K562 (cell line): ENCODE measurements at regions not wholly inside any gene's neighbourhood (a gene's known extent, or its start where the extent isn't known, plus 50 kb on each side); places are given as distances from the start of the nearest gene placed in this dataset.

Experiments used
- ATAC-seq: fragments of 200-7000 bp; cut with Tn5 transposase; 3 replicates; pipeline ENCODE4 v1.9.1; 2020; ENCODE audit warnings: moderate library complexity
- BruUV-seq: library from RNA; stranded (reverse); fragments of 400-500 nt; replicated peaks from 2 replicates; lab custom pipeline; 2021; lab: Mats Ljungman, UMichigan
- CTCF ChIA-PET: fragments of 300-600 bp; formaldehyde crosslinking; extraction: SDS; loops from one replicate; lab custom pipeline; 2021; ENCODE audit warnings: low intra/inter-chr PET ratio; lab: Yijun Ruan, JAX
- POLR2A ChIA-PET: fragments of 300-600, 350-650 bp; sonication (Branson Sonifier 250); formaldehyde crosslinking; extraction: SDS; loops from one replicate; lab custom pipeline; 2021; ENCODE audit warnings: antibody characterized with exemption, inconsistent platforms; lab: Yijun Ruan, JAX
- DNase-seq, 4 experiments: peaks; one replicate each; pipeline versions ENCODE4 v3.0.0 to v3.0.0-alpha.2; 2011 to 2018; ENCODE audit warnings: low spot score in 3 of 4, mixed read lengths in 3 of 4; ENCODE audit errors: extremely low read depth in 1 of 4
- FAIRE-seq: peaks from 2 replicates; lab custom pipeline; 2011; peaks lifted over from hg19 to GRCh38; lab: Jason Lieb, UNC
- H2AFZ ChIP-seq: 2 replicates; pipeline ENCODE4 v1.6.0; 2011; ENCODE audit warnings: low read depth, low read length, control low read depth, inconsistent platforms
- H3K27ac ChIP-seq: fragments of 200-600 bp; 3 replicates; pipeline ENCODE4 v1.8.0; 2011; ENCODE audit warnings: low read depth, mild to moderate bottlenecking, control low read depth, inconsistent platforms, low read length, moderate library complexity, mixed read lengths; ENCODE audit errors: extremely low read depth
- H3K27me3 ChIP-seq, 2 experiments: fragments of 300-600 bp in 1 of 2; 2 replicates in 1 of 2; 3 replicates in 1 of 2; pipeline versions ENCODE4 v1.6.0 to v1.8.0; 2011; ENCODE audit warnings: inconsistent platforms in 2 of 2, low read length in 2 of 2, mild to moderate bottlenecking in 1 of 2, mixed read lengths in 1 of 2, moderate library complexity in 1 of 2; ENCODE audit not compliant: control insufficient read depth in 2 of 2, insufficient read depth in 2 of 2
- H3K36me3 ChIP-seq: fragments of 300-600 bp; 3 replicates; pipeline ENCODE4 v1.8.0; 2011; ENCODE audit warnings: mild to moderate bottlenecking, low read length, inconsistent platforms; ENCODE audit not compliant: control insufficient read depth, insufficient read depth
- H3K4me1 ChIP-seq, 2 experiments: fragments of 200-600 bp in 1 of 2; replicated peaks in 1 of 2; 2 replicates in 1 of 2; 3 replicates in 1 of 2; pipeline versions ENCODE4 v1.5.1 to v1.8.0; 2011; ENCODE audit warnings: inconsistent platforms in 2 of 2, low read length in 2 of 2, mild to moderate bottlenecking in 1 of 2, mixed read lengths in 1 of 2, moderate library complexity in 1 of 2; ENCODE audit not compliant: control insufficient read depth in 2 of 2, insufficient read depth in 2 of 2
- H3K4me2 ChIP-seq: 2 replicates; pipeline ENCODE4 v1.6.1; 2011; ENCODE audit warnings: low read length, control low read depth, inconsistent platforms, mixed read lengths; ENCODE audit not compliant: insufficient read depth
- H3K4me3 ChIP-seq: fragments of 200-600 bp; sonication (generic), shearing (Covaris generic); 2 replicates; pipeline ENCODE4 v1.5.1; 2016; ENCODE audit warnings: control low read depth, inconsistent platforms
- H3K79me2 ChIP-seq: fragments of 200-600 bp; 3 replicates; pipeline ENCODE4 v1.8.0; 2011; ENCODE audit warnings: low read length, inconsistent platforms; ENCODE audit not compliant: control insufficient read depth, insufficient read depth
- H3K9ac ChIP-seq, 2 experiments: 2 replicates each; pipeline versions ENCODE4 v1.6.0 to v1.6.1; 2011; ENCODE audit warnings: low read depth in 2 of 2, low read length in 2 of 2, control low read depth in 1 of 2, inconsistent platforms in 1 of 2, mild to moderate bottlenecking in 1 of 2, mixed read lengths in 1 of 2; ENCODE audit not compliant: insufficient read depth in 1 of 2
- H3K9me1 ChIP-seq: one replicate; pipeline ENCODE4 v1.6.0; 2011; ENCODE audit warnings: inconsistent platforms, mild to moderate bottlenecking, low read length, moderate library complexity; ENCODE audit not compliant: control insufficient read depth, insufficient read depth
- H3K9me3 ChIP-seq: replicated peaks from 2 replicates; pipeline ENCODE4 v1.5.1; 2011; ENCODE audit warnings: low read depth, low read length, inconsistent platforms; ENCODE audit not compliant: control insufficient read depth, insufficient read depth
- H4K20me1 ChIP-seq: replicated peaks from 2 replicates; pipeline ENCODE4 v1.6.1; 2011; ENCODE audit warnings: low read length, inconsistent platforms, mixed read lengths; ENCODE audit not compliant: control insufficient read depth, insufficient read depth
- CBFA2T2 ChIP-seq: fragments of 450-650 bp; conservative IDR thresholded peaks from 2 replicates; pipeline ENCODE4 v1.6.1; 2017; ENCODE audit warnings: mild to moderate bottlenecking
- CBFA2T3 ChIP-seq: fragments of 450-650 bp; IDR thresholded peaks from 2 replicates; pipeline ENCODE4 v1.6.1; 2017
- CC2D1A ChIP-seq: fragments of 450-650 bp; IDR thresholded peaks from 2 replicates; pipeline ENCODE4 v1.6.1; 2017; ENCODE audit warnings: mild to moderate bottlenecking
- ESRRB ChIP-seq: fragments of 250-450 bp; sonication (Bioruptor Pico); IDR thresholded peaks from 2 replicates; pipeline ENCODE4 v1.5.0; 2020; ENCODE audit warnings: mild to moderate bottlenecking, moderate library complexity, borderline replicate concordance
- FOXP4 ChIP-seq: sonication (generic); formaldehyde crosslinking; IDR thresholded peaks from 2 replicates; pipeline ENCODE4 v1.8.0; 2022; ENCODE audit warnings: mild to moderate bottlenecking, missing genetic modification reagents, borderline replicate concordance
- HDAC2 ChIP-seq: fragments of 450-650 bp; IDR thresholded peaks from 2 replicates; pipeline ENCODE4 v1.6.1; 2016; ENCODE audit warnings: mild to moderate bottlenecking
- HDAC3 ChIP-seq: fragments of 450-650 bp; IDR thresholded peaks from 2 replicates; pipeline ENCODE4 v1.6.1; 2018; ENCODE audit warnings: borderline replicate concordance, mild to moderate bottlenecking, moderate library complexity; ENCODE audit not compliant: partially characterized antibody
- KDM1A ChIP-seq, 2 experiments: fragments of 450-650 bp; IDR thresholded peaks; 2 replicates each; pipeline ENCODE4 v1.6.1; 2016; ENCODE audit warnings: mild to moderate bottlenecking in 2 of 2
- KDM2B ChIP-seq: fragments of 250-450 bp; sonication (Bioruptor Pico); IDR thresholded peaks from 2 replicates; pipeline ENCODE4 v1.8.0; 2021; ENCODE audit warnings: mild to moderate bottlenecking, moderate library complexity
- MEF2D ChIP-seq: conservative IDR thresholded peaks from 2 replicates; pipeline ENCODE4 v1.6.1; 2016; ENCODE audit warnings: low read depth, missing genetic modification characterization, missing compliant biosample characterization
- MTA2 ChIP-seq: fragments of 450-650 bp; IDR thresholded peaks from 2 replicates; pipeline ENCODE4 v1.6.1; 2016; ENCODE audit warnings: low read depth
- NFIX ChIP-seq: fragments of 250-450 bp; sonication (Bioruptor Pico); IDR thresholded peaks from 2 replicates; pipeline ENCODE4 v1.4.0; 2020; ENCODE audit warnings: low read depth, mild to moderate bottlenecking, moderate library complexity
- NFRKB ChIP-seq: fragments of 450-650 bp; IDR thresholded peaks from 2 replicates; pipeline ENCODE4 v1.6.1; 2016; ENCODE audit warnings: low read depth
- PHB2 ChIP-seq: fragments of 450-650 bp; IDR thresholded peaks from 2 replicates; pipeline ENCODE4 v1.6.1; 2017; ENCODE audit warnings: low read depth
- POLR3G ChIP-seq: IDR thresholded peaks from 2 replicates; pipeline ENCODE4 v1.6.1; 2011; ENCODE audit not compliant: insufficient read length, insufficient replicate concordance; ENCODE audit errors: extremely low read depth
- PTTG1 ChIP-seq: fragments of 450-650 bp; IDR thresholded peaks from 2 replicates; pipeline ENCODE4 v1.6.1; 2016; ENCODE audit warnings: low read depth, mild to moderate bottlenecking, missing genetic modification characterization, missing compliant biosample characterization
- SMARCA4 ChIP-seq: fragments of 450-650 bp; IDR thresholded peaks from 2 replicates; pipeline ENCODE4 v1.6.1; 2016
- SUPT5H ChIP-seq: fragments of 450-650 bp; IDR thresholded peaks from 2 replicates; pipeline ENCODE4 v1.6.1; 2016
- THRB ChIP-seq: fragments of 450-650 bp; formaldehyde crosslinking; conservative IDR thresholded peaks from 2 replicates; pipeline ENCODE4 v1.4.0; 2022; ENCODE audit warnings: mild to moderate bottlenecking, missing genetic modification characterization
- TRIM24 ChIP-seq, 2 experiments: fragments of 450-650 bp; IDR thresholded peaks; 2 replicates each; pipeline ENCODE4 v1.6.1; 2016
- ZBED1 ChIP-seq: IDR thresholded peaks from 2 replicates; pipeline ENCODE4 v1.6.1; 2014
- ZNF507 ChIP-seq: conservative IDR thresholded peaks from 2 replicates; pipeline ENCODE4 v1.6.1; 2017; ENCODE audit warnings: missing genetic modification characterization, missing compliant biosample characterization
- WGBS: fragments of 100-300 bp; shearing (Covaris generic); methylation state at CpG from one replicate; pipeline ENCODE4 v1.1.6; 2016; ENCODE audit warnings: low coverage, mixed read lengths; ENCODE audit not compliant: insufficient coverage; ENCODE audit errors: missing lambda C conversion rate; 5-methylcytosine and 5-hydroxymethylcytosine counted together
- in situ Hi-C: fragments of 300-500 bp; cut with MboI; formaldehyde crosslinking; loops from 4 replicates; pipeline ENCODE4 v1.15.0; 2018; ENCODE audit warnings: inconsistent platforms, mixed read lengths
- intact Hi-C: fragments of 100-400 bp; cut with micrococcal nuclease; formaldehyde crosslinking; loops from 2 replicates; pipeline ENCODE4 v1.14.2; 2022
- TF ChIP-seq, protein P1 (sequence below): fragments of 450-650 bp; formaldehyde crosslinking; IDR thresholded peaks from 2 replicates; pipeline ENCODE4 v1.4.0; 2022; ENCODE audit warnings: missing genetic modification characterization

GRCh38 chr21:34201481-34201858 is 128.1 kb downstream of the MRPS6 start:
- ChIA-PET POLR2A (interaction anchor here (0.6 to 1.6 kb wide), 4 partner anchors 22 to 322 kb away, joined by 3 to 4 read pairs (median 4); partner anchors contain the start of genes MRPS6 and SLC5A3), CTCF (interaction anchor here (0.6 kb wide), 1 partner anchor 21 kb away, joined by 3 read pairs; no protein-coding TSS in a partner anchor)
- no peak overlapping the region for H3K27ac ChIP-seq
- no TSS peak for BruUV-seq
- H3K4me3 ChIP-seq, result peak overlapping the region; percentile 23
- in situ Hi-C loops (no loop called here), intact Hi-C loops (loop anchor here (10.0 kb wide), 1 partner anchor 127 kb away; the partner anchor contains the start of genes MRPS6 and SLC5A3)
- H3K4me1 ChIP-seq, result peaks cover 10 to 19% of the 10 kb centered on the region in 2 experiments; a peak in 4 of 5 replicates
- no peaks in the 10 kb centered on the region for H3K36me3 ChIP-seq
- 0% methylated on average over 6 of the region's 6 CpGs for WGBS
- H3K9me3 ChIP-seq, result no peaks in the 10 kb centered on the region
- H3K9me1 ChIP-seq, result no peaks in the 10 kb centered on the region
- peak overlapping the region in 1 of 2 experiments; percentile 82; a peak in 1 of 4 replicates for H3K9ac ChIP-seq
- H3K27me3 ChIP-seq, result no peaks in the 10 kb centered on the region
- peak overlapping the region; percentile 85 for H3K4me2 ChIP-seq
- no peaks in the 10 kb centered on the region for H4K20me1 ChIP-seq
- DNase-seq, result no peak
- no peak for FAIRE-seq
- no peaks in the 10 kb centered on the region for H3K79me2 ChIP-seq
- ATAC-seq, result peak; percentile 6; the same call in 2 of the 3 replicates
- H2AFZ ChIP-seq, result peak overlapping the region; percentile 97
- TF ChIP-seq, protein P1, sequence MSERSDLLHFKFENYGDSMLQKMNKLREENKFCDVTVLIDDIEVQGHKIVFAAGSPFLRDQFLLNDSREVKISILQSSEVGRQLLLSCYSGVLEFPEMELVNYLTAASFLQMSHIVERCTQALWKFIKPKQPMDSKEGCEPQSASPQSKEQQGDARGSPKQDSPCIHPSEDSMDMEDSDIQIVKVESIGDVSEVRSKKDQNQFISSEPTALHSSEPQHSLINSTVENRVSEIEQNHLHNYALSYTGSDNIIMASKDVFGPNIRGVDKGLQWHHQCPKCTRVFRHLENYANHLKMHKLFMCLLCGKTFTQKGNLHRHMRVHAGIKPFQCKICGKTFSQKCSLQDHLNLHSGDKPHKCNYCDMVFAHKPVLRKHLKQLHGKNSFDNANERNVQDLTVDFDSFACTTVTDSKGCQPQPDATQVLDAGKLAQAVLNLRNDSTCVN (CRISPR knock-in tag), result 0 out of 2 replicates have a peak, but pooled peaks have one; percentile 8
- TF ChIP-seq POLR3G (no peak), ZBED1 (peak; percentile 90), KDM1A (IDR thresholded peaks at IDR 0.05) (peak; percentile 92 to 93), CC2D1A (0 out of 2 replicates have a peak, but pooled peaks have one; percentile 7), NFIX (CRISPR knock-in tag) (no peak), KDM2B (CRISPR knock-in tag) (no peak), ZNF507 (no peak), PTTG1 (tag) (no peak), HDAC3 (no peak), HDAC2 (peak; percentile 50), THRB (CRISPR knock-in tag) (0 out of 2 replicates have a peak, but pooled peaks have one; percentile 16), MTA2 (0 out of 2 replicates have a peak, but pooled peaks have one; percentile 30), CBFA2T2 (0 out of 2 replicates have a peak, but pooled peaks have one; percentile 28), FOXP4 (CRISPR knock-in tag) (no peak), ESRRB (CRISPR knock-in tag) (no peak), MEF2D (tag) (no peak), SMARCA4 (peak; percentile 54; the same call in 1 of the 2 replicates), SUPT5H (no peak), NFRKB (no peak), CBFA2T3 (peak; percentile 50), PHB2 (no peak), TRIM24 (IDR thresholded peaks at IDR 0.05) (peak in 1 of 2 experiments; percentile 11; a peak in 1 of 4 replicates)
